GM12878 (cell line): ENCODE measurements at regions not wholly inside any gene's neighbourhood (a gene's known extent, or its start where the extent isn't known, plus 50 kb on each side); places are given as distances from the start of the nearest gene placed in this dataset.

Experiments
- ATAC-seq: fragments of 200-7000 bp; cut with Tn5 transposase; 3 replicates; pipeline ENCODE4 v1.9.1; 2020; ENCODE audit warnings: mild to moderate bottlenecking, moderate library complexity
- BruUV-seq: library from RNA; stranded (reverse); fragments of 400-500 nt; replicated peaks from 2 replicates; lab custom pipeline; 2021; lab: Mats Ljungman, UMichigan
- CTCF ChIA-PET: fragments of 300-600 bp; sonication (Branson Sonifier 250); formaldehyde crosslinking; extraction: SDS; loops from one replicate; lab custom pipeline; 2021; ENCODE audit warnings: inconsistent platforms; lab: Yijun Ruan, JAX
- POLR2A ChIA-PET: fragments of 350-600 bp; formaldehyde crosslinking; extraction: SDS; loops from one replicate; lab custom pipeline; 2021; ENCODE audit warnings: inconsistent platforms; lab: Charles Lee
- RAD21 ChIA-PET: fragments of 300-600 bp; sonication (Branson Sonifier 250); formaldehyde crosslinking; loops from one replicate; lab custom pipeline; 2023; ENCODE audit warnings: antibody characterized with exemption; ENCODE audit not compliant: unreplicated experiment; lab: Charles Lee
- SMC1A ChIA-PET: fragments of 300-600 bp; sonication (Branson Sonifier 250); formaldehyde crosslinking; loops from one replicate; lab custom pipeline; 2023; ENCODE audit not compliant: unreplicated experiment, uncharacterized antibody; lab: Charles Lee
- DNase-seq: peaks from one replicate; pipeline ENCODE4 v3.0.0-alpha.2; 2011; ENCODE audit warnings: low read depth, low spot score
- FAIRE-seq: peaks from 3 replicates; lab custom pipeline; 2011; peaks lifted over from hg19 to GRCh38; lab: Jason Lieb, UNC
- H2AFZ ChIP-seq: 2 replicates; pipeline ENCODE4 v1.6.0; 2011; ENCODE audit warnings: low read depth, low read length, control low read depth; ENCODE audit not compliant: control insufficient read depth
- H3K27ac ChIP-seq: 2 replicates; pipeline ENCODE4 v1.5.1; 2011; ENCODE audit warnings: control low read depth; ENCODE audit not compliant: control insufficient read depth, insufficient read depth
- H3K27me3 ChIP-seq, 2 experiments: replicated peaks in 1 of 2; 2 replicates each; pipeline versions ENCODE4 v1.6.0 to v1.6.1; 2011; ENCODE audit warnings: low read length in 1 of 2; ENCODE audit not compliant: control insufficient read depth in 2 of 2, insufficient read depth in 2 of 2
- H3K36me3 ChIP-seq, 2 experiments: 2 replicates each; pipeline ENCODE4 v1.5.1; 2011; ENCODE audit warnings: low read length in 1 of 2; ENCODE audit not compliant: control insufficient read depth in 2 of 2, insufficient read depth in 2 of 2
- H3K4me1 ChIP-seq: 2 replicates; pipeline ENCODE4 v1.6.1; 2011; ENCODE audit warnings: mild to moderate bottlenecking, low read length, moderate library complexity, mixed read lengths; ENCODE audit not compliant: control insufficient read depth, insufficient read depth
- H3K4me2 ChIP-seq: 2 replicates; pipeline ENCODE4 v1.6.0; 2011; ENCODE audit warnings: control low read depth; ENCODE audit not compliant: control insufficient read depth, insufficient read depth
- H3K4me3 ChIP-seq: fragments of 200-600 bp; sonication (generic); 2 replicates; pipeline ENCODE4 v1.5.1; 2016
- H3K79me2 ChIP-seq: 2 replicates; pipeline ENCODE4 v1.6.0; 2011; ENCODE audit warnings: low read length; ENCODE audit not compliant: control insufficient read depth, insufficient read depth
- H3K9ac ChIP-seq: 2 replicates; pipeline ENCODE4 v1.8.0; 2011; ENCODE audit warnings: low read length, control low read depth, mixed read lengths; ENCODE audit not compliant: control insufficient read depth, insufficient read depth
- H3K9me3 ChIP-seq: replicated peaks from 3 replicates; pipeline ENCODE4 v1.5.1; 2011; ENCODE audit warnings: mild to moderate bottlenecking, low read length; ENCODE audit not compliant: control insufficient read depth, insufficient read depth
- H4K20me1 ChIP-seq: 2 replicates; pipeline ENCODE4 v1.6.0; 2011; ENCODE audit not compliant: control insufficient read depth, insufficient read depth
- BMI1 ChIP-seq: fragments of 450-650 bp; IDR thresholded peaks from 2 replicates; pipeline ENCODE4 v1.6.1; 2016; ENCODE audit warnings: mild to moderate bottlenecking, moderate library complexity, borderline replicate concordance
- CEBPB ChIP-seq, 2 experiments: fragments of 150-350 bp in 1 of 2; IDR thresholded peaks; 2 replicates each; pipeline ENCODE4 v1.6.1; 2012 to 2014; ENCODE audit warnings: low read depth in 2 of 2, low read length in 2 of 2, borderline replicate concordance in 1 of 2, inconsistent platforms in 1 of 2
- GABPA ChIP-seq: IDR thresholded peaks from 2 replicates; pipeline ENCODE4 v1.6.1; 2014; ENCODE audit warnings: antibody characterized with exemption, low read depth, mild to moderate bottlenecking, inconsistent platforms
- HCFC1 ChIP-seq: fragments of 150-350 bp; IDR thresholded peaks from 2 replicates; pipeline ENCODE4 v1.6.1; 2014; ENCODE audit warnings: low read length
- IRF4 ChIP-seq: IDR thresholded peaks from 2 replicates; pipeline ENCODE4 v1.6.1; 2011; ENCODE audit warnings: low read depth, low read length
- JUNB ChIP-seq: IDR thresholded peaks from 2 replicates; pipeline ENCODE4 v1.6.1; 2016; ENCODE audit warnings: antibody characterized with exemption, mild to moderate bottlenecking
- MLLT1 ChIP-seq: fragments of 450-650 bp; IDR thresholded peaks from 2 replicates; pipeline ENCODE4 v1.6.1; 2016; ENCODE audit warnings: mild to moderate bottlenecking
- MXI1 ChIP-seq: fragments of 150-350 bp; IDR thresholded peaks from 2 replicates; pipeline ENCODE4 v1.6.1; 2011; ENCODE audit warnings: low read depth, mild to moderate bottlenecking, inconsistent platforms, low read length, improper control_type of control experiment
- NR2C2 ChIP-seq: IDR thresholded peaks from 2 replicates; pipeline ENCODE4 v1.6.1; 2011; ENCODE audit warnings: borderline replicate concordance, low read depth; ENCODE audit not compliant: control insufficient read depth, insufficient read length
- POLR2A ChIP-seq: IDR thresholded peaks from 2 replicates; pipeline ENCODE4 v1.6.1; 2011; ENCODE audit warnings: low read depth, mild to moderate bottlenecking, low read length
- RAD21 ChIP-seq: IDR thresholded peaks from 2 replicates; pipeline ENCODE4 v1.6.1; 2011; ENCODE audit warnings: mild to moderate bottlenecking, low read depth, low read length, moderate library complexity; ENCODE audit not compliant: insufficient read depth
- RELA ChIP-seq: fragments of 450-650 bp; IDR thresholded peaks from 2 replicates; pipeline ENCODE4 v1.8.0; 2014; ENCODE audit warnings: borderline replicate concordance; ENCODE audit not compliant: partially characterized antibody
- SMARCA5 ChIP-seq: fragments of 450-650 bp; IDR thresholded peaks from 2 replicates; pipeline ENCODE4 v1.6.1; 2017; ENCODE audit warnings: mild to moderate bottlenecking
- SPI1 ChIP-seq: IDR thresholded peaks from 2 replicates; pipeline ENCODE4 v1.6.1; 2011; ENCODE audit warnings: low read depth, mild to moderate bottlenecking, low read length, moderate library complexity, borderline replicate concordance; ENCODE audit not compliant: insufficient read depth
- SREBF1 ChIP-seq: IDR thresholded peaks from 2 replicates; pipeline ENCODE4 v1.6.1; 2012; ENCODE audit warnings: mild to moderate bottlenecking, low read length
- WRNIP1 ChIP-seq: IDR thresholded peaks from 2 replicates; pipeline ENCODE4 v1.6.1; 2011; ENCODE audit warnings: low read depth, low read length, improper control_type of control experiment, borderline replicate concordance
- ZBED1 ChIP-seq: IDR thresholded peaks from 2 replicates; pipeline ENCODE4 v1.6.1; 2016; ENCODE audit warnings: borderline replicate concordance
- ZNF384 ChIP-seq: IDR thresholded peaks from 2 replicates; pipeline ENCODE4 v1.6.1; 2012; ENCODE audit warnings: low read depth, mild to moderate bottlenecking, low read length, improper control_type of control experiment, borderline replicate concordance
- ZSCAN29 ChIP-seq: fragments of 450-650 bp; IDR thresholded peaks from 2 replicates; pipeline ENCODE4 v1.6.1; 2017; ENCODE audit warnings: mild to moderate bottlenecking, moderate library complexity
- WGBS: methylation state at CpG from one replicate; pipeline ENCODE4 v1.1.6; 2016; ENCODE audit warnings: low lambda C conversion rate; ENCODE audit not compliant: insufficient replicate concordance, insufficient coverage; ENCODE audit errors: missing lambda C conversion rate; 5-methylcytosine and 5-hydroxymethylcytosine counted together
- in situ Hi-C: fragments of 300-500 bp; cut with MboI; formaldehyde crosslinking; loops from 9 replicates; pipeline ENCODE4 v1.14.3; 2018; ENCODE audit warnings: mixed read lengths
- intact Hi-C: fragments of 100-400 bp; cut with micrococcal nuclease; formaldehyde crosslinking; loops from one replicate; pipeline ENCODE4 v1.14.2; 2022; ENCODE audit not compliant: unreplicated experiment

- 27% methylated on average over 5 of the region's 5 CpGs for WGBS
- no peaks in the 10 kb centered on the region for H3K9me3 ChIP-seq
- no peaks in the 10 kb centered on the region for H3K36me3 ChIP-seq
- SMC1A ChIA-PET: no interaction called here
- peaks cover 0 to 2% of the 10 kb centered on the region in 2 experiments; a peak in 1 of 4 replicates for H3K27me3 ChIP-seq
- in situ Hi-C loops (no loop called here), intact Hi-C loops (no loop called here)
- no peak overlapping the region for H3K4me2 ChIP-seq
- H3K4me1 ChIP-seq: no peaks in the 10 kb centered on the region
- POLR2A ChIA-PET: no interaction called here
- FAIRE-seq (no peak), DNase-seq (no peak), ATAC-seq (no peak)
- CTCF ChIA-PET: no interaction called here
- H3K9ac ChIP-seq: no peak overlapping the region
- no TSS peak for BruUV-seq
- no peak overlapping the region for H3K27ac ChIP-seq
- no peaks in the 10 kb centered on the region for H3K79me2 ChIP-seq
- H2AFZ ChIP-seq: no peak overlapping the region
- no peak for TF ChIP-seq JUNB
- TF ChIP-seq MXI1: no peak
- no peak for TF ChIP-seq HCFC1
- TF ChIP-seq ZNF384: no peak
- no peak for TF ChIP-seq BMI1
- TF ChIP-seq POLR2A: no peak
- no peak for TF ChIP-seq ZBED1
- TF ChIP-seq IRF4: no peak
- TF ChIP-seq SREBF1: no peak
- TF ChIP-seq GABPA: no peak
- TF ChIP-seq SPI1: no peak
- TF ChIP-seq SMARCA5: no peak
- TF ChIP-seq MLLT1: no peak
- no peak for TF ChIP-seq CEBPB (IDR thresholded peaks at IDR 0.05; ENCODE audit: borderline replicate concordance in 1 of 2, low read depth in 2 of 2, low read length in 2 of 2)
- no peak for TF ChIP-seq ZSCAN29
- no peak for TF ChIP-seq WRNIP1
- TF ChIP-seq RELA: no peak
- TF ChIP-seq NR2C2: no peak
- no peak for TF ChIP-seq RAD21
- RAD21 ChIA-PET: no interaction called here
- H3K4me3 ChIP-seq: no peak overlapping the region
- no peaks in the 10 kb centered on the region for H4K20me1 ChIP-seq
These were observed 192.8 kb upstream of the PDE10A start for GRCh38 chr6:165855856-165856255.
